ENCODE measurements at regions not wholly inside any gene's neighbourhood (a gene's known extent, or its start where the extent isn't known, plus 50 kb on each side); places are given as distances from the start of the nearest gene placed in this dataset.

GRCh38 chr6:120484146-120484545 lies 850.1 kb downstream of the TBC1D32 start:
- TF ChIP-seq, protein P1, sequence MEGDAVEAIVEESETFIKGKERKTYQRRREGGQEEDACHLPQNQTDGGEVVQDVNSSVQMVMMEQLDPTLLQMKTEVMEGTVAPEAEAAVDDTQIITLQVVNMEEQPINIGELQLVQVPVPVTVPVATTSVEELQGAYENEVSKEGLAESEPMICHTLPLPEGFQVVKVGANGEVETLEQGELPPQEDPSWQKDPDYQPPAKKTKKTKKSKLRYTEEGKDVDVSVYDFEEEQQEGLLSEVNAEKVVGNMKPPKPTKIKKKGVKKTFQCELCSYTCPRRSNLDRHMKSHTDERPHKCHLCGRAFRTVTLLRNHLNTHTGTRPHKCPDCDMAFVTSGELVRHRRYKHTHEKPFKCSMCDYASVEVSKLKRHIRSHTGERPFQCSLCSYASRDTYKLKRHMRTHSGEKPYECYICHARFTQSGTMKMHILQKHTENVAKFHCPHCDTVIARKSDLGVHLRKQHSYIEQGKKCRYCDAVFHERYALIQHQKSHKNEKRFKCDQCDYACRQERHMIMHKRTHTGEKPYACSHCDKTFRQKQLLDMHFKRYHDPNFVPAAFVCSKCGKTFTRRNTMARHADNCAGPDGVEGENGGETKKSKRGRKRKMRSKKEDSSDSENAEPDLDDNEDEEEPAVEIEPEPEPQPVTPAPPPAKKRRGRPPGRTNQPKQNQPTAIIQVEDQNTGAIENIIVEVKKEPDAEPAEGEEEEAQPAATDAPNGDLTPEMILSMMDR (IDR thresholded peaks at IDR 0.05) = no peak
- TF ChIP-seq POLR2A (IDR thresholded peaks at IDR 0.05) = no peak

All from tibial nerve (tissue), 3 donors.